HG02642 (cell line): ENCODE measurements at regions not wholly inside any gene's neighbourhood (a gene's known extent, or its start where the extent isn't known, plus 50 kb on each side); places are given as distances from the start of the nearest gene placed in this dataset.

ENCODE experiments used
- ATAC-seq: cut with Tn5 transposase; IDR thresholded peaks from one replicate; pipeline ENCODE4 v1.9.1; 2021; ENCODE audit warnings: mild to moderate bottlenecking; ENCODE audit not compliant: unreplicated experiment, poor library complexity

GRCh38 chr15:62521396-62521795, 356.3 kb upstream of the C2CD4B start:
- ATAC-seq = no peak

DNA sequence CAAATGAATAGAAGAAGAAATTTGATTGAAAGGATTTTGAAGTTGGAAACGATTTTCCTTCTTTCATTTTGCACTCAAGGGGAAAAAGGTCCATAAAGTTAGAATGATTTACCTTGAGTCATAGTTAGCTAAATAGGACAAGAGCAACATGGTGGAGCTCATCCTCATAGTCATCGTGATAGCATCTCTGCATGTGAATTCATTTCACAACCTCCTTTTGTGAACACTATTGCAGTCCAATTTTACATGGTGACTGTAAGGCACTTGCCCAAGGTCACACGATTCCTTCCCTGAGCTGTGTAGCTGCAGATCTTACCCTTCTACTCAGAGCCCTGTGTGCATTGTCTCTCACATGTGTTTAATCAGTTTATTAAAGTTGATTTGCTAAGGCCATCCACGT, 359.8 kb upstream of the C2CD4B start:
- no peak for ATAC-seq

GRCh38 chr15:62527387-62527786, 362.3 kb upstream of the C2CD4B start:
- no peak for ATAC-seq

DNA sequence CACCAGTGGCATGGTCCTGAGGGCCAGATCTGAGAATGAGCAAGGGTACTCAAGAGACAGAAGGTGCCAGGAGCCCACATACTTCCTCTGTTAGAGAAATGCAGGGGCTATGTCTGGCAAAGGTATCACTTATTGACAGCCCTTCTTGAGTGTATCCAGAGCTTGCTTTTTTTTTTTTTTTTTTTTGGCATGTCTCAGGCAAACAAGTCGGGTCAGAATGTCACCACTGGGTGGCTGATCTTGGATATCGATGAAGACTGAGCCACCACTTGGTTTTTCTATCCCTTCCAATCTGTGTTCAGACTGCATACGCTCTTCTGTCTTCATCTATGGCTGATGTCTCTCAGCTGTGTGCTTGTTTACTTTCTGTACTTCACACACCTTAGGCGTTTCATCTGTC, 363.4 kb upstream of the C2CD4B start:
- no peak for ATAC-seq

DNA sequence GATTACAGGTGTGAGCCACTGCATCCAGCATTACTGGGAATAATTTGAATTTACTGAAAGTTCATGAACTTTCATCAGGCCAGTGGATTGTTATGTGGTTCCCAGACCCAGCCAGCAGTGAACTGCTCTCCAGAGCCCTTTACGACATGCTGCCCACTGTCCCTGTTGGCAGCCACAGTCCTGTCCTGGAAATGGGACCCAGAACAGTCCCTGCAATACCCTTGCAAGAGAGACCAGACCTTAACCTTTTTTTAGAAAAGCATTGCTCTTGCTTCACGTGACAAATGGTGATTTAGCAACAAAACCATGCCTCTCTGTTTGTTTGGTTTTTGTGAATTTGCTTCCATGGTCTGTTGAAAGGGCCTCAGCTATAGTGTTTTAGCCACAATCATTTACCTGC, 367.3 kb upstream of the C2CD4B start:
- ATAC-seq = no peak

- ATAC-seq = no peak
Measured at GRCh38 chr15:62533687-62534086, 368.6 kb upstream of the C2CD4B start.

- ATAC-seq = no peak
Measured at GRCh38 chr15:62534996-62535395, 369.9 kb upstream of the C2CD4B start.

DNA sequence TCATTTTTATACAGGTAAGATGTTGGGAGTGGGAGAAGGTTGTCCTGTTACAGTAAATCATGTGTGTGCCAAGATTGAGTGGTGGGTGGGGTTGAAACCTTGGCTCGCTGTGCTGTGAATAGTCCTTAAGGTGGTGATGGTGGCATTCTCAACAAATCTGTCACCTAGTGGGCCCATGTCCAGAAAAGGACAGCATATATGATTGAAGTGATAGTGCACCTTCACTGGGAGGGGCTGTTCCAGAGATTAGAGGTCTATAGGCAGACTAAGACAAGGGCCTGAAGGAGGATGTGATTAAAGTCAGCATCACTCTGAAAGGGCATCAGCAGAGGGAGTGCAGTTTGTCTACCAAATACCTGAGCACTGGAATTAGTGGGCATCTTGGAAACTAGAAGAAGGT, 374.2 kb upstream of the C2CD4B start:
- no peak for ATAC-seq

DNA sequence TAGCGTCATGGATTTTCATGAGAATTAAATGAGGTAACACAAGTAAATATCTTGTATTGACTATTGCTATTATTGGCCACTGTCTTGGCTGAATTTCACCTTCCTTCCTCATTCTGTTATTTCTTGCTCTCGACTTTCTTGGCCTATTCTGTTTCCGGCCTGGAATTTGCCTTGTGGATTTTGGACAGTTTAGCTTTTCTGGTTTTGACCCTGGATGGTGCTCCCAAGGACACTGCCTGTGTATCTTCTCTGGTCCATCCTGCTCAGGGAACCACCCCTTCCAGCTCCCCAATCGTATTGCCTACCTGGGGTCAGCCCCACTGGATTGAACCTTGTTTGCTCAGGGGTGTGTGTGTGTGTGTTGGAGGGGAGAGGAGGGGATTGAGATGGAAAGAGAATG, 376.2 kb upstream of the C2CD4B start:
- no peak for ATAC-seq

- no peak for ATAC-seq
Measured at GRCh38 chr15:62541846-62542245, 376.8 kb upstream of the C2CD4B start.

- no peak for ATAC-seq
Measured at GRCh38 chr15:62544446-62544845, 379.4 kb upstream of the C2CD4B start.

- ATAC-seq = no peak
Measured at GRCh38 chr15:62545467-62546227, 380.6 kb upstream of the C2CD4B start.

DNA sequence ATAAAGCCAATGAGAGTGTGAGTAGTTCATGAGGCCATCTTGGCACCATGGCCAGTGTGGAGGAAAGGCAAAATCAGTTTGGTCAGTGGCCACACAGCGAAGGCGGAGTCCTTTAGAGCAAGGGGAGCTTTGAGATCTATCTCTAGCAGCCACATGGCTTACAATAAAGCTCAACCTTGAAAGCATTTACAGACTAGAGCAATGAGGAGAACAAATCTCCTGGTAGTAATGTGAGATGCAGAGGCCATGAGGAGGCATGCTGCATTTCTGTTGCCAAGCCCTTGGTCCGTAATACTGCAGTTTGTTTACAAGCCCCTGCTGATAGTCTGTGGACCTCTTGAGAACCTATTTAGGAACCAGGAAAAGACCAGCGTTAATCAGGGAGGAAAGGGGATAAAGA, 381.5 kb upstream of the C2CD4B start:
- no peak for ATAC-seq

DNA sequence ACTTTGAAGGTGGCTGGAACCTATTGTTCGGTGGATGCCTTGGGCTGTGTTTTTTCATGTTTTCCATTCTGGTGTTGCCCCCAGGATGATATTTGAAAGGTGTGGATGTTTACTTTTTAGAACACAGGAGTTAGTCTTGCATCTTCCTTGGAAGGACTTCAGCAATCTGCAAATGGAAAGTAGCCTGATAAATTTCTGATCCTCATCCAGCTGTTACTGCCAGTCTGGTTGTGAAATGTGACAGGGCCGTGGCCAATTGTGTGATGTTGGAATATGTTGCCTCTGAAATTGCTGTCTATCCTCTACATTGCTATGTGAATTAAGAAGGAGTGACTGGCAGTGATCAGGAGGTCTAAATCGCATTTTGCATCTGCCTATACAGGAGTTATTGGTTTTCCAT, 382.5 kb upstream of the C2CD4B start:
- ATAC-seq = no peak

GRCh38 chr15:62549345-62549970, 384.4 kb upstream of the C2CD4B start:
- ATAC-seq = no peak

GRCh38 chr15:62550106-62550505, 385.0 kb upstream of the C2CD4B start:
- ATAC-seq = no peak

- ATAC-seq = no peak
Measured at GRCh38 chr15:62552444-62552843, 387.4 kb upstream of the C2CD4B start.

DNA sequence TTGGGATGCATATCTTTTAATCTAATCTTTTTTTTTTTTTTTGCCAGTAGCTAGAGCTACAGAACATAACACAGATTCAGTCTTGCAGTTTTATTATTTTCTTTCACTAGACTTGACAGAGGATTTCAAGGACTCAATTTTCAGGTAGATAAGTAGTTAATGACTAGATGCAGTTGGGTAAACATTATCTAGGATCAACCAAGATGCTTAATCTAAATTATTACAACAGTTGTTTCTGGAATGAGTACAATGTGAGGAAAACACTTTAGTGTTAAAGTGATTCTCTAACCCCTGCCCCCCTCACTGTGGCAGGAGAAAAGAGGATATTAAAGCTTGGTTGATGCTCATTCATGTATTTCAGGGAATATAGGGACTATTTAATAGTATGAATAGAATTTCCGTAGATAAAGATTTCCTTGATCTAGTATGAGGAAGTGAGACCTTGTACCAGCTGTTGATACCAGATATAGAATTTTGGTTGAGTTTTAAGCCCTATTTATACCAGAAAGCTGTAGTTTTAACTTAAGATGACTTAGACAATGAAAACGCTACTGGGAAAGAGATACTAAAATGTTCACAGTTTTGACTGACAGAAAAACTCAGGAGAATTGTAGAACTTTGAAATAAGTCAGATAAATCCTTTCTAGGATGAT, 389.0 kb upstream of the C2CD4B start:
- no peak for ATAC-seq

DNA sequence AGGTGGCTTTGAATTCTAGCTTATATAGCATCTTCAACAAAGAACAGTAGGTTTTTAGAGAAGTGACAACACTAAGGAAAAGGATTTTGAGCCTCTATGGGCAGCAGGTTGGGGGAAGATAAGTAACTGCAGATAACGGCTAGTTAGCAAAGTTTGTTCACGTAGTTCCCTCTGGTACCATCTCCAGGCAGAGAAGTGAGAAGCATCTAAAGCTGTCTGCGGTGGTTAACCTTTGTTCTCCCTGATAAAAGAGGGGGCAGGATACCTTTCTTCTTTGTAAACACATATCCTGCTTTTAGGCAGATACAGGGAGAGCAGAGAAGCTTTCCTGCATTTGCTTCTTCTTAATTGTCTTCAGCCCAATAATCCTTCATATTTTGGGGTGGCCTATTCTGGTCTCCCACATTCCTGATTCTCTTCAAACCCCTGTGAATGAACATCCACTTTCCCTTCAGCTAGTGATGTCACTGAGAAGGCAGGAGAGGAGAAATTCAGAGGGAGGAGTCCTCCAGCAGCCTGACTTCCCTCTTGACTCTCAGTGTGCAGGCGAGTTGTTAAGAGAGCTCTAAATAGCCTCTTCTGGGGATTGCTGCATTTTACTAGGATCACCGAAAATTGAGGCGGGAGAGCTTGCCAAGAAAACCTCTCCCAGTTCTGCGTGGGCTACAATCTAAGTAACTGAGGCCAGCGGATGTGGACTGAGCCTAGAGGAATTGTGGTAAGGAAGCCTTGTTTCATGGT, 393.7 kb upstream of the C2CD4B start:
- no peak for ATAC-seq

GRCh38 chr15:62559381-62559733, 394.3 kb upstream of the C2CD4B start:
- ATAC-seq = no peak

DNA sequence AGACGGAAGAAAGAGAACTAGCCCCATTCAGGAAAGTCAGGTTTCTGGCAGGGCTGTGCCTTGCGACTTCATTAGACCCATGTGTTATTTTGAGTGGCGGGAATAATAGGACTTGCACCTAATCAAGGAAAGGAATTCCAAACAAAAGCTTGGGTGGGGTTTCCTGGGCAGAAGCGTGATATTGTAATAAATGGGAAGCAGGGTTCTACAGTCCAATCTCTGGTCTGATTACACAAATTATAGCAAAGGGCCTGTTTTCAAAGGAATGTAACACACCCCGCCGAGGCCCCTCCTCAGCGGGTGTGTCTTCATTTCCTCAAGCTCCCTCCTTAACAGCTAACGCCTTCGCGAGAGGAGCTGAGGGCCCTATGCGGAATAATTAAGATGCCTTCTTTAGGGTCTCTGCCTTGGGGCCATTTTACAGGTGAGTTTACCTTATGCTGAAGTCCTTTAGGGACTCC, 396.0 kb upstream of the C2CD4B start:
- no peak for ATAC-seq
